ENCODE measurements at regions not wholly inside any gene's neighbourhood (a gene's known extent, or its start where the extent isn't known, plus 50 kb on each side); places are given as distances from the start of the nearest gene placed in this dataset.

GRCh38 chr4:141486375-141486997 lies 149.9 kb upstream of the IL15 start:
- in situ Hi-C loops (cut with MboI; ENCODE audit: low pct_unique_long_range_greater_than_20kb, low sequenced_read_pairs, unreplicated experiment): no loop called here
- no peak for DNase-seq (ENCODE audit: low spot score)

GRCh38 chr4:141497627-141498026 lies 138.8 kb upstream of the IL15 start:
- peak; percentile 26 for DNase-seq (ENCODE audit: low spot score)
- no peak for TF ChIP-seq CTCF (IDR thresholded peaks at IDR 0.05; ENCODE audit: extremely low read depth, insufficient read depth, missing control alignments)
- in situ Hi-C loops (cut with MboI; ENCODE audit: low pct_unique_long_range_greater_than_20kb, low sequenced_read_pairs, unreplicated experiment): no loop called here

More at GRCh38 chr4:141486375-141486997, 149.9 kb upstream of the IL15 start:
- TF ChIP-seq CTCF (IDR thresholded peaks at IDR 0.05; ENCODE audit: extremely low read depth, insufficient read depth, missing control alignments): no peak

GRCh38 chr4:141499261-141499853 lies 137.0 kb upstream of the IL15 start:
- TF ChIP-seq CTCF (IDR thresholded peaks at IDR 0.05; ENCODE audit: extremely low read depth, insufficient read depth, missing control alignments): no peak
- no peak for DNase-seq (ENCODE audit: low spot score)
- in situ Hi-C loops (cut with MboI; ENCODE audit: low pct_unique_long_range_greater_than_20kb, low sequenced_read_pairs, unreplicated experiment): no loop called here

GRCh38 chr4:141501395-141501794 lies 135.0 kb upstream of the IL15 start:
- DNase-seq (ENCODE audit: low spot score): no peak
- in situ Hi-C loops (cut with MboI; ENCODE audit: low pct_unique_long_range_greater_than_20kb, low sequenced_read_pairs, unreplicated experiment): no loop called here
- TF ChIP-seq CTCF (IDR thresholded peaks at IDR 0.05; ENCODE audit: extremely low read depth, insufficient read depth, missing control alignments): no peak

GRCh38 chr4:141501931-141502330 lies 134.5 kb upstream of the IL15 start:
- no peak for DNase-seq (ENCODE audit: low spot score)
- in situ Hi-C loops (cut with MboI; ENCODE audit: low pct_unique_long_range_greater_than_20kb, low sequenced_read_pairs, unreplicated experiment): no loop called here
- no peak for TF ChIP-seq CTCF (IDR thresholded peaks at IDR 0.05; ENCODE audit: extremely low read depth, insufficient read depth, missing control alignments)

GRCh38 chr4:141502755-141503154 lies 133.6 kb upstream of the IL15 start:
- TF ChIP-seq CTCF (IDR thresholded peaks at IDR 0.05; ENCODE audit: extremely low read depth, insufficient read depth, missing control alignments): no peak
- in situ Hi-C loops (cut with MboI; ENCODE audit: low pct_unique_long_range_greater_than_20kb, low sequenced_read_pairs, unreplicated experiment): no loop called here
- DNase-seq (ENCODE audit: low spot score): no peak

Measured in GM13977 (cell line).